HG03439 (cell line): ENCODE measurements at regions not wholly inside any gene's neighbourhood (a gene's known extent, or its start where the extent isn't known, plus 50 kb on each side); places are given as distances from the start of the nearest gene placed in this dataset.

ENCODE experiments used
- ATAC-seq: cut with Tn5 transposase; IDR thresholded peaks from one replicate; pipeline ENCODE4 v1.9.1; 2021; ENCODE audit warnings: mild to moderate bottlenecking, moderate library complexity; ENCODE audit not compliant: unreplicated experiment

GRCh38 chr5:19401032-19401431, 587.0 kb downstream of the CDH18 start:
- no peak for ATAC-seq

GRCh38 chr5:19406576-19407365, 581.2 kb downstream of the CDH18 start:
- no peak for ATAC-seq

GRCh38 chr5:19408149-19408548, 579.9 kb downstream of the CDH18 start:
- no peak for ATAC-seq

GRCh38 chr5:19411936-19412335, 576.1 kb downstream of the CDH18 start:
- no peak for ATAC-seq
